GM23248 (cell line): ENCODE measurements at regions not wholly inside any gene's neighbourhood (a gene's known extent, or its start where the extent isn't known, plus 50 kb on each side); places are given as distances from the start of the nearest gene placed in this dataset.

ENCODE experiments used
- DNase-seq: peaks from one replicate; pipeline ENCODE4 v3.0.0-alpha.2; 2015
- H2AFZ ChIP-seq: fragments of 200-600 bp; sonication (generic); 2 replicates; pipeline ENCODE4 v1.6.1; 2016; ENCODE audit warnings: antibody characterized with exemption
- H3F3A ChIP-seq: fragments of 200-600 bp; sonication (generic); 2 replicates; pipeline ENCODE4 v1.6.1; 2016; ENCODE audit warnings: mild to moderate bottlenecking, antibody characterized with exemption, mixed run types; ENCODE audit not compliant: insufficient read depth
- H3K27ac ChIP-seq: fragments of 200-600 bp; sonication (generic); 2 replicates; pipeline ENCODE4 v1.5.1; 2016; ENCODE audit warnings: mild to moderate bottlenecking
- H3K27me3 ChIP-seq: fragments of 200-600 bp; sonication (generic); replicated peaks from 2 replicates; pipeline ENCODE4 v1.6.1; 2016; ENCODE audit warnings: mild to moderate bottlenecking; ENCODE audit not compliant: insufficient read depth
- H3K36me3 ChIP-seq: fragments of 200-600 bp; sonication (generic); 2 replicates; pipeline ENCODE4 v1.6.1; 2016; ENCODE audit warnings: low read depth, mild to moderate bottlenecking
- H3K4me1 ChIP-seq: fragments of 200-600 bp; sonication (generic); 2 replicates; pipeline ENCODE4 v1.6.1; 2016; ENCODE audit warnings: mild to moderate bottlenecking; ENCODE audit not compliant: insufficient read depth
- H3K4me2 ChIP-seq: fragments of 200-600 bp; sonication (generic); one replicate; pipeline ENCODE4 v1.6.1; 2016; ENCODE audit warnings: mild to moderate bottlenecking; ENCODE audit not compliant: unreplicated experiment
- H3K4me3 ChIP-seq: fragments of 200-600 bp; sonication (generic); 2 replicates; pipeline ENCODE4 v1.5.1; 2016; ENCODE audit warnings: mild to moderate bottlenecking
- H3K79me2 ChIP-seq: fragments of 200-600 bp; sonication (generic); 2 replicates; pipeline ENCODE4 v1.6.1; 2016; ENCODE audit warnings: mild to moderate bottlenecking; ENCODE audit not compliant: insufficient read depth
- H3K9ac ChIP-seq: fragments of 200-600 bp; sonication (generic); 2 replicates; pipeline ENCODE4 v1.6.1; 2016; ENCODE audit warnings: mild to moderate bottlenecking
- H3K9me2 ChIP-seq: fragments of 200-600 bp; sonication (generic); 2 replicates; pipeline ENCODE4 v1.6.1; 2016; ENCODE audit warnings: mixed run types, mild to moderate bottlenecking, moderate library complexity; ENCODE audit not compliant: insufficient read depth
- H3K9me3 ChIP-seq: fragments of 200-600 bp; sonication (generic); one replicate; pipeline ENCODE4 v1.6.1; 2017; ENCODE audit warnings: low read depth
- H4K20me1 ChIP-seq: fragments of 200-600 bp; sonication (generic); 2 replicates; pipeline ENCODE4 v1.6.0; 2016; ENCODE audit not compliant: insufficient read depth
- EZH2 ChIP-seq: fragments of 200-600 bp; sonication (generic); IDR thresholded peaks from 2 replicates; pipeline ENCODE4 v1.6.1; 2018; ENCODE audit warnings: antibody characterized with exemption, mild to moderate bottlenecking; ENCODE audit not compliant: insufficient read depth, poor library complexity, severe bottlenecking
- EZH2phosphoT487 ChIP-seq: fragments of 200-600 bp; sonication (generic); IDR thresholded peaks from 2 replicates; pipeline ENCODE4 v1.6.1; 2018; ENCODE audit warnings: antibody characterized with exemption, moderate library complexity, mild to moderate bottlenecking, low read depth; ENCODE audit not compliant: insufficient read depth
- WGBS, 2 experiments: methylation state at CpG; one replicate each; pipeline ENCODE4 v1.1.6; 2015 to 2017; ENCODE audit warnings: low lambda C conversion rate in 2 of 2, low coverage in 1 of 2; ENCODE audit errors: missing lambda C conversion rate in 2 of 2; 5-methylcytosine and 5-hydroxymethylcytosine counted together
- in situ Hi-C: fragments of 300-500 bp; cut with MboI; formaldehyde crosslinking; loops from 2 replicates; pipeline ENCODE4 v1.15.0; 2020

GRCh38 chr5:67338421-67338820 is 141.8 kb upstream of the CD180 start:
- Histone ChIP-seq H3K79me2 (no peaks in the 10 kb centered on the region), H3K27ac (no peak overlapping the region), H3K36me3 (no peaks in the 10 kb centered on the region), H3K4me3 (no peak overlapping the region), H3K9me2 (no peaks in the 10 kb centered on the region), H4K20me1 (no peaks in the 10 kb centered on the region), H3K9me3 (no peaks in the 10 kb centered on the region), H3K4me2 (no peak overlapping the region), H3K9ac (no peak overlapping the region), H2AFZ (no peak overlapping the region), H3K27me3 (no peaks in the 10 kb centered on the region), H3F3A (no peaks in the 10 kb centered on the region), H3K4me1 (no peaks in the 10 kb centered on the region)
- in situ Hi-C loops: no loop called here
- DNase-seq: peak; percentile 7
- TF ChIP-seq EZH2: no peak
- no peak for TF ChIP-seq EZH2phosphoT487

GRCh38 chr5:67337751-67338150 is 141.2 kb upstream of the CD180 start:
- no peaks in the 10 kb centered on the region for H3K9me2 ChIP-seq
- no peak for DNase-seq
- no peak for TF ChIP-seq EZH2phosphoT487
- no peak for TF ChIP-seq EZH2
- in situ Hi-C loops: no loop called here
- no peaks in the 10 kb centered on the region for H3K4me1 ChIP-seq
- no peak overlapping the region for H2AFZ ChIP-seq
- H3K36me3 ChIP-seq: no peaks in the 10 kb centered on the region
- no peaks in the 10 kb centered on the region for H3K27me3 ChIP-seq
- no peak overlapping the region for H3K4me3 ChIP-seq
- H3K9ac ChIP-seq: no peak overlapping the region
- H3F3A ChIP-seq: no peaks in the 10 kb centered on the region
- H3K4me2 ChIP-seq: no peak overlapping the region
- H3K27ac ChIP-seq: no peak overlapping the region
- no peaks in the 10 kb centered on the region for H3K9me3 ChIP-seq
- H3K79me2 ChIP-seq: no peaks in the 10 kb centered on the region
- H4K20me1 ChIP-seq: no peaks in the 10 kb centered on the region

GRCh38 chr5:67335426-67335825 is 138.8 kb upstream of the CD180 start:
- no peak overlapping the region for H2AFZ ChIP-seq
- 44 to 51% methylated on average over 5 of the region's 5 CpGs for WGBS, 2 experiments
- no peak overlapping the region for H3K27ac ChIP-seq
- H4K20me1 ChIP-seq: no peaks in the 10 kb centered on the region
- no peaks in the 10 kb centered on the region for H3K79me2 ChIP-seq
- no peaks in the 10 kb centered on the region for H3F3A ChIP-seq
- in situ Hi-C loops: no loop called here
- H3K4me1 ChIP-seq: no peaks in the 10 kb centered on the region
- no peaks in the 10 kb centered on the region for H3K9me2 ChIP-seq
- TF ChIP-seq EZH2 (no peak), EZH2phosphoT487 (no peak)
- H3K9me3 ChIP-seq: peaks cover 4% of the 10 kb centered on the region
- H3K36me3 ChIP-seq: no peaks in the 10 kb centered on the region
- H3K27me3 ChIP-seq: no peaks in the 10 kb centered on the region
- no peak overlapping the region for H3K9ac ChIP-seq
- no peak overlapping the region for H3K4me2 ChIP-seq
- no peak overlapping the region for H3K4me3 ChIP-seq
- no peak for DNase-seq

- Histone ChIP-seq H3F3A (no peaks in the 10 kb centered on the region), H3K36me3 (no peaks in the 10 kb centered on the region), H3K9me2 (no peaks in the 10 kb centered on the region), H3K27ac (no peak overlapping the region), H3K79me2 (no peaks in the 10 kb centered on the region), H3K9me3 (peaks cover 5% of the 10 kb centered on the region), H3K4me2 (no peak overlapping the region), H3K9ac (no peak overlapping the region), H3K4me3 (no peak overlapping the region), H4K20me1 (no peaks in the 10 kb centered on the region), H3K27me3 (no peaks in the 10 kb centered on the region), H2AFZ (no peak overlapping the region), H3K4me1 (no peaks in the 10 kb centered on the region)
- no peak for DNase-seq
- in situ Hi-C loops: no loop called here
- TF ChIP-seq EZH2 (no peak), EZH2phosphoT487 (no peak)
- WGBS, 2 experiments: 6 to 11% methylated on average over 1 of the region's 1 CpG
These were observed 137.8 kb upstream of the CD180 start for GRCh38 chr5:67334373-67334772.

- no peak for DNase-seq
- Histone ChIP-seq H2AFZ (no peak overlapping the region), H3K27me3 (no peaks in the 10 kb centered on the region), H3K36me3 (no peaks in the 10 kb centered on the region), H3K9ac (no peak overlapping the region), H3K79me2 (no peaks in the 10 kb centered on the region), H4K20me1 (no peaks in the 10 kb centered on the region), H3K4me3 (no peak overlapping the region), H3K9me3 (peaks cover 5% of the 10 kb centered on the region), H3K4me2 (no peak overlapping the region), H3K4me1 (no peaks in the 10 kb centered on the region), H3F3A (no peaks in the 10 kb centered on the region), H3K9me2 (no peaks in the 10 kb centered on the region), H3K27ac (no peak overlapping the region)
- in situ Hi-C loops: no loop called here
- 93 to 94% methylated on average over 2 of the region's 2 CpGs for WGBS, 2 experiments
- TF ChIP-seq EZH2phosphoT487: no peak
- no peak for TF ChIP-seq EZH2
These were observed 136.6 kb upstream of the CD180 start for GRCh38 chr5:67333171-67333570.
